Smooth muscle cell of the brain vasculature (primary cell): ENCODE measurements at regions not wholly inside any gene's neighbourhood (a gene's known extent, or its start where the extent isn't known, plus 50 kb on each side); places are given as distances from the start of the nearest gene placed in this dataset.
"Not testable (repeated sequence)": the region's sequence is repeated elsewhere in the genome, so short reads cannot be mapped to it uniquely, and the experiment has no call there.

ENCODE experiments used
- DNase-seq: peaks from one replicate; pipeline ENCODE4 v3.0.0-alpha.2; 2012; ENCODE audit warnings: low read depth, low spot score

GRCh38 chr5:40453689-40454088 is 226.0 kb upstream of the PTGER4 start:
- DNase-seq = no peak

- no peak for DNase-seq
Observed at GRCh38 chr5:40452874-40453624, 226.7 kb upstream of the PTGER4 start.

- no peak for DNase-seq
Observed at GRCh38 chr5:40447438-40447837, 232.3 kb upstream of the PTGER4 start.

- peak; percentile 71 for DNase-seq
Observed at GRCh38 chr5:40446910-40447309, 232.8 kb upstream of the PTGER4 start.

- DNase-seq = peak; percentile 77
Observed at GRCh38 chr5:40442346-40442745, 237.4 kb upstream of the PTGER4 start.

GRCh38 chr5:40441733-40442132 is 238.0 kb upstream of the PTGER4 start:
- no peak for DNase-seq

GRCh38 chr5:40440746-40441145 is 239.0 kb upstream of the PTGER4 start:
- no peak for DNase-seq

GRCh38 chr5:40439103-40439502 is 240.6 kb upstream of the PTGER4 start:
- not testable (repeated sequence) for DNase-seq

GRCh38 chr5:40438646-40439045 is 241.1 kb upstream of the PTGER4 start:
- DNase-seq = not testable (repeated sequence)

GRCh38 chr5:40437452-40437861 is 242.3 kb upstream of the PTGER4 start:
- no peak for DNase-seq

GRCh38 chr5:40436535-40437237 is 243.0 kb upstream of the PTGER4 start:
- DNase-seq = no peak

GRCh38 chr5:40435706-40436105 is 244.0 kb upstream of the PTGER4 start:
- not testable (repeated sequence) for DNase-seq

- DNase-seq = no peak
Observed at GRCh38 chr5:40432836-40433235, 246.9 kb upstream of the PTGER4 start.

GRCh38 chr5:40431734-40432133 is 248.0 kb upstream of the PTGER4 start:
- no peak for DNase-seq

- DNase-seq = no peak
Observed at GRCh38 chr5:40430101-40430710, 249.5 kb upstream of the PTGER4 start.

GRCh38 chr5:40429258-40430100 is 250.2 kb upstream of the PTGER4 start:
- DNase-seq = no peak

GRCh38 chr5:40428815-40429214 is 250.9 kb upstream of the PTGER4 start:
- no peak for DNase-seq

- DNase-seq = no peak
Observed at GRCh38 chr5:40428126-40428525, 251.6 kb upstream of the PTGER4 start.

- not testable (repeated sequence) for DNase-seq
Observed at GRCh38 chr5:40417046-40417810, 262.5 kb upstream of the PTGER4 start.

GRCh38 chr5:40416588-40416987 is 263.1 kb upstream of the PTGER4 start:
- DNase-seq = no peak

- no peak for DNase-seq
Observed at GRCh38 chr5:40416098-40416497, 263.6 kb upstream of the PTGER4 start.
